ENCODE measurements at regions not wholly inside any gene's neighbourhood (a gene's known extent, or its start where the extent isn't known, plus 50 kb on each side); places are given as distances from the start of the nearest gene placed in this dataset.

- TF ChIP-seq, protein P1, sequence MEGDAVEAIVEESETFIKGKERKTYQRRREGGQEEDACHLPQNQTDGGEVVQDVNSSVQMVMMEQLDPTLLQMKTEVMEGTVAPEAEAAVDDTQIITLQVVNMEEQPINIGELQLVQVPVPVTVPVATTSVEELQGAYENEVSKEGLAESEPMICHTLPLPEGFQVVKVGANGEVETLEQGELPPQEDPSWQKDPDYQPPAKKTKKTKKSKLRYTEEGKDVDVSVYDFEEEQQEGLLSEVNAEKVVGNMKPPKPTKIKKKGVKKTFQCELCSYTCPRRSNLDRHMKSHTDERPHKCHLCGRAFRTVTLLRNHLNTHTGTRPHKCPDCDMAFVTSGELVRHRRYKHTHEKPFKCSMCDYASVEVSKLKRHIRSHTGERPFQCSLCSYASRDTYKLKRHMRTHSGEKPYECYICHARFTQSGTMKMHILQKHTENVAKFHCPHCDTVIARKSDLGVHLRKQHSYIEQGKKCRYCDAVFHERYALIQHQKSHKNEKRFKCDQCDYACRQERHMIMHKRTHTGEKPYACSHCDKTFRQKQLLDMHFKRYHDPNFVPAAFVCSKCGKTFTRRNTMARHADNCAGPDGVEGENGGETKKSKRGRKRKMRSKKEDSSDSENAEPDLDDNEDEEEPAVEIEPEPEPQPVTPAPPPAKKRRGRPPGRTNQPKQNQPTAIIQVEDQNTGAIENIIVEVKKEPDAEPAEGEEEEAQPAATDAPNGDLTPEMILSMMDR (IDR thresholded peaks at IDR 0.05), result no peak
- TF ChIP-seq POLR2A (IDR thresholded peaks at IDR 0.05), result no peak
These were observed 168.0 kb upstream of the KLF7 start for GRCh38 chr2:207333599-207334300.

Data from thyroid gland (tissue), 4 donors.